HepG2 (cell line): ENCODE measurements at regions not wholly inside any gene's neighbourhood (a gene's known extent, or its start where the extent isn't known, plus 50 kb on each side); places are given as distances from the start of the nearest gene placed in this dataset.

Source experiments
- ATAC-seq: fragments of 200-7000 bp; cut with Tn5 transposase; 3 replicates; pipeline ENCODE4 v1.9.1; 2020; ENCODE audit warnings: mild to moderate bottlenecking, moderate library complexity
- BruUV-seq: library from RNA; stranded (reverse); fragments of 400-500 nt; replicated peaks from 2 replicates; lab custom pipeline; 2021; lab: Mats Ljungman, UMichigan
- CTCF ChIA-PET: fragments of 300-600 bp; formaldehyde crosslinking; extraction: SDS; loops from one replicate; lab custom pipeline; 2021; ENCODE audit warnings: low total read pairs, inconsistent platforms, low intra/inter-chr PET ratio; lab: Yijun Ruan, JAX
- POLR2A ChIA-PET: fragments of 350-600 bp; sonication (Branson Sonifier 250); formaldehyde crosslinking; loops from one replicate; lab custom pipeline; 2020; ENCODE audit warnings: antibody characterized with exemption, inconsistent platforms; lab: Yijun Ruan, JAX
- DNase-seq: peaks from one replicate; pipeline ENCODE4 v3.0.0-alpha.2; 2015; ENCODE audit warnings: low spot score
- FAIRE-seq: peaks from 3 replicates; lab custom pipeline; 2011; peaks lifted over from hg19 to GRCh38; lab: Jason Lieb, UNC
- H2AFZ ChIP-seq: one replicate; pipeline ENCODE4 v1.6.1; 2011; ENCODE audit warnings: low read length, inconsistent platforms
- H3K27ac ChIP-seq: fragments of 300-600 bp; 3 replicates; pipeline ENCODE4 v1.8.0; 2011; ENCODE audit warnings: mixed run types, mild to moderate bottlenecking, mixed read lengths, low read length, inconsistent platforms; ENCODE audit not compliant: insufficient read depth; ENCODE audit errors: extremely low read length
- H3K27me3 ChIP-seq, 2 experiments: fragments of 200-600 bp in 1 of 2; 2 replicates in 1 of 2; 3 replicates in 1 of 2; pipeline versions ENCODE4 v1.6.0 to v1.8.0; 2011; ENCODE audit warnings: low read length in 2 of 2, mild to moderate bottlenecking in 2 of 2, moderate library complexity in 2 of 2, inconsistent platforms in 1 of 2; ENCODE audit not compliant: insufficient read depth in 2 of 2, control insufficient read depth in 1 of 2
- H3K36me3 ChIP-seq, 2 experiments: fragments of 200-600 bp in 1 of 2; replicated peaks in 1 of 2; 2 replicates in 1 of 2; 3 replicates in 1 of 2; pipeline versions ENCODE4 v1.5.1 to v1.8.0; 2011; ENCODE audit warnings: low read length in 2 of 2, inconsistent platforms in 1 of 2; ENCODE audit not compliant: insufficient read depth in 2 of 2, control insufficient read depth in 1 of 2
- H3K4me1 ChIP-seq: 2 replicates; pipeline ENCODE4 v1.5.1; 2012; ENCODE audit warnings: low read length, inconsistent platforms; ENCODE audit not compliant: insufficient read depth
- H3K4me2 ChIP-seq: 2 replicates; pipeline ENCODE4 v1.6.0; 2011; ENCODE audit warnings: low read depth, low read length, inconsistent platforms
- H3K4me3 ChIP-seq, 3 experiments: fragments of 200-600 bp in 1 of 3; sonication (generic), shearing (Covaris generic) in 1 of 3; replicated peaks in 1 of 3; 2 replicates each; pipeline ENCODE4 v1.5.1; 2011 to 2016; ENCODE audit warnings: low read length in 3 of 3, inconsistent platforms in 2 of 3, low read depth in 2 of 3, mild to moderate bottlenecking in 2 of 3, control low read depth in 1 of 3, mixed read lengths in 1 of 3; ENCODE audit not compliant: insufficient read depth in 1 of 3
- H3K79me2 ChIP-seq: one replicate; pipeline ENCODE4 v1.6.1; 2011; ENCODE audit warnings: low read length, inconsistent platforms; ENCODE audit not compliant: insufficient read depth
- H3K9ac ChIP-seq: 2 replicates; pipeline ENCODE4 v1.6.0; 2011; ENCODE audit warnings: mild to moderate bottlenecking, low read depth, low read length, inconsistent platforms; ENCODE audit not compliant: insufficient read depth
- H3K9me3 ChIP-seq: 2 replicates; pipeline ENCODE4 v1.5.1; 2012; ENCODE audit warnings: mild to moderate bottlenecking, low read length
- H4K20me1 ChIP-seq: 2 replicates; pipeline ENCODE4 v1.6.0; 2011; ENCODE audit warnings: inconsistent platforms, mild to moderate bottlenecking, low read length, moderate library complexity; ENCODE audit not compliant: insufficient read depth
- FOXJ3 ChIP-seq: sonication (generic); formaldehyde crosslinking; IDR thresholded peaks from 2 replicates; pipeline ENCODE4 v1.4.0; 2020; ENCODE audit warnings: missing genetic modification reagents, mild to moderate bottlenecking, borderline replicate concordance
- NFAT5 ChIP-seq: sonication (generic); formaldehyde crosslinking; IDR thresholded peaks from 2 replicates; pipeline ENCODE4 v1.4.0; 2020; ENCODE audit warnings: missing genetic modification reagents
- SSRP1 ChIP-seq: IDR thresholded peaks from 2 replicates; pipeline ENCODE4 v1.6.1; 2016; ENCODE audit warnings: control low read depth
- TFE3 ChIP-seq: IDR thresholded peaks from 2 replicates; pipeline ENCODE4 v1.6.1; 2016
- ZBTB10 ChIP-seq: sonication (generic); formaldehyde crosslinking; IDR thresholded peaks from 2 replicates; pipeline ENCODE4 v1.4.0; 2020; ENCODE audit warnings: missing genetic modification reagents, borderline replicate concordance
- ZBTB21 ChIP-seq: sonication (generic); formaldehyde crosslinking; IDR thresholded peaks from 2 replicates; pipeline ENCODE4 v1.4.0; 2020; ENCODE audit warnings: missing genetic modification reagents
- ZBTB3 ChIP-seq: sonication (generic); formaldehyde crosslinking; IDR thresholded peaks from 2 replicates; pipeline ENCODE4 v1.4.0; 2020; ENCODE audit warnings: low read depth, mild to moderate bottlenecking, moderate library complexity, missing genetic modification reagents, borderline replicate concordance
- ZFYVE20 ChIP-seq: sonication (generic); formaldehyde crosslinking; IDR thresholded peaks from 2 replicates; pipeline ENCODE4 v1.8.0; 2023; ENCODE audit warnings: low read depth, mild to moderate bottlenecking, moderate library complexity, missing genetic modification reagents, borderline replicate concordance
- WGBS: methylation state at CpG from one replicate; pipeline ENCODE4 v1.1.6; 2017; ENCODE audit warnings: low lambda C conversion rate; 5-methylcytosine and 5-hydroxymethylcytosine counted together
- in situ Hi-C: cut with HindIII; loops from 2 replicates; pipeline ENCODE4 v1.10.0; 2017; ENCODE audit warnings: low pct_unique_long_range_greater_than_20kb; ENCODE audit not compliant: extremely low pct_ligation_motif_present
- intact Hi-C: fragments of 100-400 bp; cut with micrococcal nuclease; formaldehyde crosslinking; loops from one replicate; pipeline ENCODE4 v1.10.0; 2022; ENCODE audit not compliant: unreplicated experiment
- TF ChIP-seq, protein P1 (sequence below): sonication (generic); formaldehyde crosslinking; IDR thresholded peaks from 2 replicates; pipeline ENCODE4 v1.5.0; 2020; ENCODE audit warnings: missing genetic modification reagents
- TF ChIP-seq, protein P2 (sequence below): IDR thresholded peaks from 2 replicates; pipeline ENCODE4 v1.6.1; 2016; ENCODE audit warnings: control low read depth

- TF ChIP-seq ZBTB3: no peak
- TF ChIP-seq FOXJ3 (CRISPR knock-in tag): no peak
- TF ChIP-seq, protein P1, sequence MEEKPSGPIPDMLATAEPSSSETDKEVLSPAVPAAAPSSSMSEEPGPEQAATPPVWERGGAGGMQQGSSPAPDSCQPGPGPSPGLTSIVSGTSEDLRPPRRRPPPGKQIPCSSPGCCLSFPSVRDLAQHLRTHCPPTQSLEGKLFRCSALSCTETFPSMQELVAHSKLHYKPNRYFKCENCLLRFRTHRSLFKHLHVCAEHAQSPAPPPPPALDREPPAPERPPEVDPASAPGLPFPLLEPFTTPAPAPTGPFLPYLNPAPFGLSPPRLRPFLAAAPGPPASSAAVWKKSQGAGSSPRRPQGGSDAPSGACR (CRISPR knock-in tag): no peak
Measured at GRCh38 chr9:89880721-89881120, 275.9 kb downstream of the GADD45G start (continued).

GRCh38 chr9:89881431-89881830 lies 276.6 kb downstream of the GADD45G start:
- no peak for ATAC-seq
- in situ Hi-C loops: no loop called here
- intact Hi-C loops: no loop called here
- TF ChIP-seq TFE3 (CRISPR knock-in tag) (no peak), ZBTB21 (CRISPR knock-in tag) (no peak), ZBTB10 (CRISPR knock-in tag) (no peak), NFAT5 (CRISPR knock-in tag) (no peak), SSRP1 (CRISPR knock-in tag) (no peak), ZFYVE20 (no peak)
- TF ChIP-seq, protein P2, sequence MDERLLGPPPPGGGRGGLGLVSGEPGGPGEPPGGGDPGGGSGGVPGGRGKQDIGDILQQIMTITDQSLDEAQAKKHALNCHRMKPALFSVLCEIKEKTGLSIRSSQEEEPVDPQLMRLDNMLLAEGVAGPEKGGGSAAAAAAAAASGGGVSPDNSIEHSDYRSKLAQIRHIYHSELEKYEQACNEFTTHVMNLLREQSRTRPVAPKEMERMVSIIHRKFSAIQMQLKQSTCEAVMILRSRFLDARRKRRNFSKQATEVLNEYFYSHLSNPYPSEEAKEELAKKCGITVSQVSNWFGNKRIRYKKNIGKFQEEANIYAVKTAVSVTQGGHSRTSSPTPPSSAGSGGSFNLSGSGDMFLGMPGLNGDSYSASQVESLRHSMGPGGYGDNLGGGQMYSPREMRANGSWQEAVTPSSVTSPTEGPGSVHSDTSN (CRISPR knock-in tag): no peak

More at GRCh38 chr9:89881431-89881830, 276.6 kb downstream of the GADD45G start:
- FAIRE-seq (no peak), DNase-seq (no peak)
- Histone ChIP-seq H3K27me3 (no peaks in the 10 kb centered on the region), H3K4me2 (no peak overlapping the region), H3K36me3 (no peaks in the 10 kb centered on the region), H3K9ac (no peak overlapping the region), H4K20me1 (no peaks in the 10 kb centered on the region), H3K4me1 (no peaks in the 10 kb centered on the region), H3K27ac (no peak overlapping the region), H2AFZ (no peak overlapping the region), H3K9me3 (no peaks in the 10 kb centered on the region), H3K79me2 (no peaks in the 10 kb centered on the region), H3K4me3 (no peak overlapping the region)
- WGBS: 50% methylated on average over 1 of the region's 1 CpG
- CTCF ChIA-PET: no interaction called here
- POLR2A ChIA-PET: no interaction called here
- no TSS peak for BruUV-seq
